A673 (cell line): ENCODE measurements at regions not wholly inside any gene's neighbourhood (a gene's known extent, or its start where the extent isn't known, plus 50 kb on each side); places are given as distances from the start of the nearest gene placed in this dataset.
"Not testable (repeated sequence)": the region's sequence is repeated elsewhere in the genome, so short reads cannot be mapped to it uniquely, and the experiment has no call there.

ENCODE experiments used
- BruUV-seq: library from RNA; stranded (reverse); fragments of 400-500 nt; replicated peaks from 2 replicates; lab custom pipeline; 2021; lab: Mats Ljungman, UMichigan
- CTCF ChIA-PET: fragments of 300-600 bp; sonication (Branson Sonifier 250); formaldehyde crosslinking; loops from one replicate; lab custom pipeline; 2022; ENCODE audit warnings: antibody characterized with exemption; lab: Charles Lee
- POLR2A ChIA-PET: fragments of 300-600 bp; sonication (Branson Sonifier 250); formaldehyde crosslinking; loops from one replicate; lab custom pipeline; 2022; ENCODE audit warnings: antibody characterized with exemption; ENCODE audit not compliant: low non-redundant PET; lab: Charles Lee
- DNase-seq: peaks from one replicate; pipeline ENCODE4 v3.0.0-alpha.2; 2015; ENCODE audit warnings: low spot score
- H3K27ac ChIP-seq: fragments of 200-600 bp; sonication (generic); 2 replicates; pipeline ENCODE4 v1.5.1; 2016; ENCODE audit warnings: mixed run types, low read depth, mild to moderate bottlenecking, mixed read lengths, antibody characterized with exemption, low read length; ENCODE audit not compliant: poor library complexity, severe bottlenecking
- H3K27me3 ChIP-seq: fragments of 200-600 bp; sonication (generic); replicated peaks from 2 replicates; pipeline ENCODE4 v1.6.1; 2017; ENCODE audit warnings: mixed run types, low read depth, mild to moderate bottlenecking, mixed read lengths, antibody characterized with exemption, low read length; ENCODE audit not compliant: insufficient read depth, poor library complexity
- H3K36me3 ChIP-seq: fragments of 200-600 bp; sonication (generic); 2 replicates; pipeline ENCODE4 v1.6.1; 2016; ENCODE audit warnings: mixed run types, mild to moderate bottlenecking, mixed read lengths, antibody characterized with exemption, low read length; ENCODE audit not compliant: insufficient read depth, poor library complexity, severe bottlenecking
- H3K4me1 ChIP-seq: fragments of 200-600 bp; sonication (generic); 2 replicates; pipeline ENCODE4 v1.6.1; 2017; ENCODE audit warnings: mixed run types, mild to moderate bottlenecking, mixed read lengths, antibody characterized with exemption, low read length; ENCODE audit not compliant: insufficient read depth, poor library complexity, severe bottlenecking
- H3K4me3 ChIP-seq: fragments of 200-600 bp; sonication (generic); 2 replicates; pipeline ENCODE4 v1.5.1; 2016; ENCODE audit warnings: low read depth, mixed run types, mild to moderate bottlenecking, mixed read lengths, low read length; ENCODE audit not compliant: poor library complexity, severe bottlenecking
- H3K9me3 ChIP-seq: fragments of 200-600 bp; sonication (generic); 2 replicates; pipeline ENCODE4 v1.6.1; 2016; ENCODE audit warnings: mixed run types, low read depth, mild to moderate bottlenecking, mixed read lengths, antibody characterized with exemption, low read length; ENCODE audit not compliant: poor library complexity, severe bottlenecking
- CTCF ChIP-seq: fragments of 300-800, 200-600 bp; sonication (generic); conservative IDR thresholded peaks from 2 replicates; pipeline ENCODE4 v1.5.1; 2017; ENCODE audit warnings: low read depth, mild to moderate bottlenecking, antibody characterized with exemption, low read length, moderate library complexity, mixed read lengths
- EZH2 ChIP-seq: fragments of 200-600 bp; sonication (generic); IDR thresholded peaks from 2 replicates; pipeline ENCODE4 v1.6.1; 2017; ENCODE audit warnings: borderline replicate concordance, low read depth, mild to moderate bottlenecking, mixed read lengths, antibody characterized with exemption, low read length; ENCODE audit not compliant: poor library complexity, severe bottlenecking
- intact Hi-C: fragments of 100-400 bp; cut with micrococcal nuclease; formaldehyde crosslinking; loops from one replicate; pipeline ENCODE4 v1.10.0; 2022; ENCODE audit not compliant: unreplicated experiment

DNA sequence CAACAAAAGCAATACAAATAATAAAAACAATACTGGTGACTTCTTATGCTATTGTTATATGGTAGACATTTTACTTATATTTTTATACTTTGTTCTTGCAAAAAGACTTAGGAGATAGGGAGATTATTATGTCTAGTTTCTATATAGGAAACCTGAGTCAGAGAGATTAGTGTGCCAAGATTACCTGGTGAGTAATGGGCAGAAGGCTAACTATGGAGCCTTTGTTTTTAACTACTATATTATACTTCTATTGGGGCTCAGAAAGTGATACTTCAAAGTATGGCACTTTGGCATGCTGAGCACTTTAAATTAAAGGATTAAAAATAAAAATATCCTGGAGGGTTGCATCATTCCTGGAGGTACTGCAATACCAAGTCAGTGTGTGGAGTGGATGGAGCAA, 117.5 kb upstream of the CLINT1 start:
- POLR2A ChIA-PET: no interaction called here
- Histone ChIP-seq H3K27ac (no peak overlapping the region), H3K4me3 (no peak overlapping the region), H3K36me3 (no peaks in the 10 kb centered on the region), H3K27me3 (no peaks in the 10 kb centered on the region), H3K4me1 (no peaks in the 10 kb centered on the region), H3K9me3 (no peaks in the 10 kb centered on the region)
- intact Hi-C loops: no loop called here
- no peak for DNase-seq
- no peak for TF ChIP-seq CTCF
- TF ChIP-seq EZH2: no peak
- CTCF ChIA-PET: no interaction called here
- no TSS peak for BruUV-seq

GRCh38 chr5:157972579-157972978, 113.6 kb upstream of the CLINT1 start:
- Histone ChIP-seq H3K4me3 (no peak overlapping the region), H3K9me3 (no peaks in the 10 kb centered on the region), H3K4me1 (no peaks in the 10 kb centered on the region), H3K27me3 (no peaks in the 10 kb centered on the region), H3K36me3 (no peaks in the 10 kb centered on the region), H3K27ac (no peak overlapping the region)
- no TSS peak for BruUV-seq
- CTCF ChIA-PET: no interaction called here
- POLR2A ChIA-PET: no interaction called here
- no peak for DNase-seq
- TF ChIP-seq EZH2: no peak
- no peak for TF ChIP-seq CTCF
- intact Hi-C loops: no loop called here

- Histone ChIP-seq H3K9me3 (no peaks in the 10 kb centered on the region), H3K36me3 (no peaks in the 10 kb centered on the region), H3K4me3 (no peak overlapping the region), H3K27me3 (no peaks in the 10 kb centered on the region), H3K27ac (no peak overlapping the region), H3K4me1 (no peaks in the 10 kb centered on the region)
- TF ChIP-seq CTCF: no peak
- TF ChIP-seq EZH2: no peak
- ChIA-PET POLR2A (no interaction called here), CTCF (no interaction called here)
- intact Hi-C loops: no loop called here
- DNase-seq: no peak
- BruUV-seq: no TSS peak
These were observed 112.7 kb upstream of the CLINT1 start for GRCh38 chr5:157971571-157972216.

GRCh38 chr5:157968570-157968969, 109.6 kb upstream of the CLINT1 start:
- BruUV-seq, intact Hi-C loops, H3K4me1 ChIP-seq, H3K9me3 ChIP-seq, H3K36me3 ChIP-seq, DNase-seq, CTCF ChIA-PET, H3K4me3 ChIP-seq, H3K27ac ChIP-seq, H3K27me3 ChIP-seq, POLR2A ChIA-PET: not testable (repeated sequence)
